ENCODE measurements at regions not wholly inside any gene's neighbourhood (a gene's known extent, or its start where the extent isn't known, plus 50 kb on each side); places are given as distances from the start of the nearest gene placed in this dataset.

- H3K4me2 ChIP-seq (replicated peaks; ENCODE audit: extremely low read depth, low read length, poor library complexity, severe bottlenecking), result no peak overlapping the region
- H3K36me3 ChIP-seq (replicated peaks in 1 of 2; ENCODE audit: control insufficient read depth in 1 of 2, insufficient read depth in 2 of 2, low read length in 2 of 2), result no peaks in the 10 kb centered on the region
- intact Hi-C loops (cut with micrococcal nuclease), result no loop called here
- no peaks in the 10 kb centered on the region for H4K20me1 ChIP-seq (ENCODE audit: insufficient read depth, low read length)
- H3K27me3 ChIP-seq (ENCODE audit: control insufficient read depth in 2 of 2, insufficient read depth in 2 of 2, low read length in 2 of 2), result no peaks in the 10 kb centered on the region
- no peak for TF ChIP-seq CTCF (IDR thresholded peaks at IDR 0.05)
- H3K79me2 ChIP-seq (ENCODE audit: insufficient read depth, low read length), result no peaks in the 10 kb centered on the region
- no peak overlapping the region for H2AFZ ChIP-seq (ENCODE audit: insufficient read depth, low read depth, low read length, poor library complexity, severe bottlenecking)
- no peak overlapping the region for H3K9ac ChIP-seq (ENCODE audit: insufficient read depth, low read length, poor library complexity, severe bottlenecking)
- peaks cover 0 to 7% (median 3%) of the 10 kb centered on the region in 7 donors for H3K9me3 Mint-ChIP-seq
- H3K36me3 Mint-ChIP-seq, result no peaks in the 10 kb centered on the region
- no peak overlapping the region for H3K27ac Mint-ChIP-seq
- H3K27ac ChIP-seq (ENCODE audit: low read depth in 1 of 2, low read length in 2 of 2), result no peak overlapping the region
- H3K4me3 ChIP-seq (replicated peaks in 1 of 3; ENCODE audit: low read depth in 2 of 3, low read length in 3 of 3), result no peak overlapping the region
- no peaks in the 10 kb centered on the region for H3K9me3 ChIP-seq (replicated peaks in 1 of 2; ENCODE audit: control insufficient read depth in 1 of 2, insufficient read depth in 1 of 2, low read length in 2 of 2)
- WGBS (ENCODE audit: insufficient coverage), result no CpG with 5 or more reads among the region's 2 CpGs
- H3K27me3 Mint-ChIP-seq (ENCODE audit: low read depth in 3 of 3), result peaks cover 0 to 3% (median 0%) of the 10 kb centered on the region in 3 donors
- no peak for DNase-seq
- H3K4me1 ChIP-seq (ENCODE audit: control insufficient read depth in 1 of 2, insufficient read depth in 2 of 2, low read length in 2 of 2), result peaks cover 0 to 1% of the 10 kb centered on the region in 2 donors
- peaks cover 2% of the 10 kb centered on the region for H3K4me1 Mint-ChIP-seq
- no peak overlapping the region for H3K4me3 Mint-ChIP-seq
These were observed 229.4 kb downstream of the TPRG1 start for GRCh38 chr3:189401196-189401595.

- Mint-ChIP-seq H3K4me3 (no peak overlapping the region), H3K27me3 (ENCODE audit: low read depth in 3 of 3) (peaks cover 0 to 3% (median 0%) of the 10 kb centered on the region in 3 donors), H3K4me1 (no peaks in the 10 kb centered on the region), H3K36me3 (no peaks in the 10 kb centered on the region), H3K27ac (no peak overlapping the region), H3K9me3 (peaks cover 0 to 2% (median 0%) of the 10 kb centered on the region in 7 donors)
- intact Hi-C loops (cut with micrococcal nuclease), result no loop called here
- Histone ChIP-seq H3K36me3 (replicated peaks in 1 of 2; ENCODE audit: control insufficient read depth in 1 of 2, insufficient read depth in 2 of 2, low read length in 2 of 2) (no peaks in the 10 kb centered on the region), H3K27ac (ENCODE audit: low read depth in 1 of 2, low read length in 2 of 2) (no peak overlapping the region), H3K27me3 (ENCODE audit: control insufficient read depth in 2 of 2, insufficient read depth in 2 of 2, low read length in 2 of 2) (no peaks in the 10 kb centered on the region), H3K4me1 (ENCODE audit: control insufficient read depth in 1 of 2, insufficient read depth in 2 of 2, low read length in 2 of 2) (no peaks in the 10 kb centered on the region), H3K9me3 (replicated peaks in 1 of 2; ENCODE audit: control insufficient read depth in 1 of 2, insufficient read depth in 1 of 2, low read length in 2 of 2) (no peaks in the 10 kb centered on the region), H2AFZ (ENCODE audit: insufficient read depth, low read depth, low read length, poor library complexity, severe bottlenecking) (no peak overlapping the region), H3K4me3 (replicated peaks in 1 of 3; ENCODE audit: low read depth in 2 of 3, low read length in 3 of 3) (no peak overlapping the region), H4K20me1 (ENCODE audit: insufficient read depth, low read length) (no peaks in the 10 kb centered on the region), H3K4me2 (replicated peaks; ENCODE audit: extremely low read depth, low read length, poor library complexity, severe bottlenecking) (no peak overlapping the region), H3K9ac (ENCODE audit: insufficient read depth, low read length, poor library complexity, severe bottlenecking) (no peak overlapping the region), H3K79me2 (ENCODE audit: insufficient read depth, low read length) (no peaks in the 10 kb centered on the region)
- WGBS (ENCODE audit: insufficient coverage), result no CpG with 5 or more reads among the region's 5 CpGs
- DNase-seq, result no peak
- TF ChIP-seq CTCF (IDR thresholded peaks at IDR 0.05), result no peak
These were observed 228.0 kb upstream of the TP63 start for GRCh38 chr3:189403194-189403593.
